ENCODE measurements at regions not wholly inside any gene's neighbourhood (a gene's known extent, or its start where the extent isn't known, plus 50 kb on each side); places are given as distances from the start of the nearest gene placed in this dataset.

- no peak overlapping the region for H3K4me3 ChIP-seq
- H3K9me3 ChIP-seq (replicated peaks), result no peaks in the 10 kb centered on the region; the same call in 1 of the 2 replicates
- H3K4me1 ChIP-seq, result no peaks in the 10 kb centered on the region
- H3K27me3 ChIP-seq, result no peaks in the 10 kb centered on the region
- H3K27ac ChIP-seq, result no peak overlapping the region
- H3K36me3 ChIP-seq, result no peaks in the 10 kb centered on the region
- DNase-seq, result peak in 1 of 2 experiments; percentile 31
These were observed 271.5 kb upstream of the COL8A1 start for GRCh38 chr3:99366663-99367429.

- no peaks in the 10 kb centered on the region for H3K36me3 ChIP-seq
- no peak for DNase-seq
These were observed 272.4 kb upstream of the COL8A1 start for GRCh38 chr3:99365979-99366378.

GRCh38 chr3:99365396-99365795 lies 273.0 kb upstream of the COL8A1 start:
- H3K4me1 ChIP-seq, result no peaks in the 10 kb centered on the region
- H3K27ac ChIP-seq, result no peak overlapping the region
- no peak overlapping the region for H3K4me3 ChIP-seq
- no peaks in the 10 kb centered on the region for H3K27me3 ChIP-seq
- no peaks in the 10 kb centered on the region for H3K36me3 ChIP-seq
- DNase-seq, result no peak
- H3K9me3 ChIP-seq (replicated peaks), result no peaks in the 10 kb centered on the region

More at GRCh38 chr3:99365979-99366378, 272.4 kb upstream of the COL8A1 start:
- Histone ChIP-seq H3K27ac (no peak overlapping the region), H3K4me3 (no peak overlapping the region), H3K9me3 (replicated peaks) (no peaks in the 10 kb centered on the region), H3K27me3 (no peaks in the 10 kb centered on the region), H3K4me1 (no peaks in the 10 kb centered on the region)

- Histone ChIP-seq H3K36me3 (no peaks in the 10 kb centered on the region), H3K27me3 (peaks cover 2% of the 10 kb centered on the region; the same call in 1 of the 2 replicates), H3K27ac (no peak overlapping the region), H3K4me3 (no peak overlapping the region), H3K9me3 (replicated peaks) (no peaks in the 10 kb centered on the region; the same call in 1 of the 2 replicates), H3K4me1 (no peaks in the 10 kb centered on the region)
- DNase-seq, result no peak
These were observed 281.3 kb upstream of the COL8A1 start for GRCh38 chr3:99357131-99357530.

DNA sequence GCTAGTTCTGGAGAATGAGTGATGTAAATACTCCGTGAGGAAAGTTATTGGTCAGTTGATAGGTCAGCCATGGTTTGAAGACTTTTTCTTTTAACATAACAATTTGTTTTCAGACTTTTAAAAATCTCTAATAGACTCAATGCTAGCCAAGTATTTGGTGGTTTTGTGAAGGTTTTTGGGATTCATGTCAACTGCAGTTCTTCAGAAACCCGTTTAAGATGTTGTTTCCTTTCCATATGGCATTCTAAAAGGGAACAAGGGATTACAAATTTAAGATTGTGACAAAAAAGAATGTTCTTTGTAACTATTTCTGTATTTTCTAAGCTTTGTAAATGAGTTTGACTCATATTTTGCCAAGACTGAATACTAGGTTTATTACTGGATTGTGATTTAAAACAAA lies 281.7 kb upstream of the COL8A1 start:
- no peak for DNase-seq
- H3K9me3 ChIP-seq (replicated peaks), result no peaks in the 10 kb centered on the region; the same call in 1 of the 2 replicates
- H3K4me1 ChIP-seq, result no peaks in the 10 kb centered on the region
- peaks cover 2% of the 10 kb centered on the region; the same call in 1 of the 2 replicates for H3K27me3 ChIP-seq
- no peak overlapping the region for H3K4me3 ChIP-seq
- no peak overlapping the region for H3K27ac ChIP-seq
- H3K36me3 ChIP-seq, result no peaks in the 10 kb centered on the region

DNA sequence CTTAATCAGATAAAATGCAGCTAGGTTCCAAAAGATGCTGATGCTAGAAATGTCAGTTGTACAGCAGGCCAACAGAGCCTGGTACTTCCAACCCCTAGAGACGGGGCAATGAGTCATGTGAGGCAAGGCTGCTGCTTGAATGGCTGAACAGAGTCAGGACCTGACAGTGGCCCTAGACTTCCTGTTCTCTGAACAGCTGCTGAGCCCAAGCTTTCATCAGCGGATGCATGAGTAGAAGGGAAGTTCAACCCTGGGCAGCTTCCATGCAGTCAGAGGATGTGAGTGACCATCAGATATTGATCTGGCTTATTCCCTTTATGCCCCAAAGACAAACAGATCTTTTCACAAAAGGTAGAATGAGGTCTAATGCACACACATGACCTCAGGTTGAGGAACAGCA lies 282.9 kb upstream of the COL8A1 start:
- Histone ChIP-seq H3K9me3 (replicated peaks) (no peaks in the 10 kb centered on the region; the same call in 1 of the 2 replicates), H3K36me3 (no peaks in the 10 kb centered on the region), H3K27ac (no peak overlapping the region), H3K27me3 (peaks cover 2% of the 10 kb centered on the region; the same call in 1 of the 2 replicates), H3K4me3 (no peak overlapping the region), H3K4me1 (no peaks in the 10 kb centered on the region)
- DNase-seq, result peak; percentile 36 to 43

DNA sequence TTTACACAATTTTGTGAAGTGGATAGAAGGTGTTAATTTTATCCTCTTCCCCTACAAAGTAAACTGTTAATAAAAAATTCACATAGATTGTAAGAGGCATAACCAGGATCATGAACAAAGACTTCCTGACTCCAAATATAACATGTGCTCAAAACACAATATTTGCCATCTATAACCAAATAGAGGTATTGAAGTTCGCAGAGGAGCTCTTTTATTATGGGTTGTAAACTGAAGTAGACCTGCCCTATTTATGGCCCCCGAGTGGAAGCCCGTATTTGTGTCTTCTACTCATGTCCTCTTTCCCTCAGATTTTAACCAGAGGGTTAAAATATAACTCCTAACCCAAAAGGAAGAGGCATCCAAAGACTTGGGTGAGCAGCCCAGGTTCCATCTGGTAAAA lies 285.6 kb upstream of the COL8A1 start:
- no peaks in the 10 kb centered on the region for H3K36me3 ChIP-seq
- H3K27ac ChIP-seq, result no peak overlapping the region
- no peak for DNase-seq
- no peaks in the 10 kb centered on the region for H3K4me1 ChIP-seq
- H3K9me3 ChIP-seq (replicated peaks), result no peaks in the 10 kb centered on the region; the same call in 1 of the 2 replicates
- no peak overlapping the region for H3K4me3 ChIP-seq
- peaks cover 2% of the 10 kb centered on the region; the same call in 1 of the 2 replicates for H3K27me3 ChIP-seq

- no peaks in the 10 kb centered on the region for H3K36me3 ChIP-seq
- no peak for DNase-seq
- H3K9me3 ChIP-seq (replicated peaks), result no peaks in the 10 kb centered on the region; the same call in 1 of the 2 replicates
- H3K27ac ChIP-seq, result no peak overlapping the region
- no peak overlapping the region for H3K4me3 ChIP-seq
- H3K4me1 ChIP-seq, result no peaks in the 10 kb centered on the region
- H3K27me3 ChIP-seq, result peaks cover 2% of the 10 kb centered on the region; the same call in 1 of the 2 replicates
These were observed 287.3 kb upstream of the COL8A1 start for GRCh38 chr3:99351122-99351521.

DNA sequence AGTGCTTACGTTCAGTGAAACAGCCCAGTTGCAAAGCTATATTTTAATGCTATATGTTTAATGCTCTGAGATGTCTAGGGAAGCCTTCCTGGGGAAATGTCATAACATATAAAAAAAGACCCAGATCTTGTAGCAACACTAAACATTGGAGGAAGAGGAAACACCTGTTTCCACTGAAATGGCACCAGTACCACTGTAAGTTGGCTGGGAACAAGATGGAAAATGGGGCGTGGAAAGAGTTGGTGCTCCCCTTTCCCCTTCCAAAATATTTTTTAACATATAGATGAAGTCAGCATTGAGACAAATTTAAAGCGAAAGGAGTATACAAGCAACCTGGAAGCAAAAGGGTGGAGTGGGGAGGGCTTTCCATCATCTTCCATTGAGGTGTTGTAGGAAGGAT lies 289.9 kb upstream of the COL8A1 start:
- H3K27me3 ChIP-seq, result peaks cover 2% of the 10 kb centered on the region; the same call in 1 of the 2 replicates
- no peak for DNase-seq
- H3K36me3 ChIP-seq, result no peaks in the 10 kb centered on the region
- no peak overlapping the region for H3K4me3 ChIP-seq
- H3K4me1 ChIP-seq, result no peaks in the 10 kb centered on the region
- H3K9me3 ChIP-seq (replicated peaks), result no peaks in the 10 kb centered on the region; the same call in 1 of the 2 replicates
- H3K27ac ChIP-seq, result no peak overlapping the region

DNA sequence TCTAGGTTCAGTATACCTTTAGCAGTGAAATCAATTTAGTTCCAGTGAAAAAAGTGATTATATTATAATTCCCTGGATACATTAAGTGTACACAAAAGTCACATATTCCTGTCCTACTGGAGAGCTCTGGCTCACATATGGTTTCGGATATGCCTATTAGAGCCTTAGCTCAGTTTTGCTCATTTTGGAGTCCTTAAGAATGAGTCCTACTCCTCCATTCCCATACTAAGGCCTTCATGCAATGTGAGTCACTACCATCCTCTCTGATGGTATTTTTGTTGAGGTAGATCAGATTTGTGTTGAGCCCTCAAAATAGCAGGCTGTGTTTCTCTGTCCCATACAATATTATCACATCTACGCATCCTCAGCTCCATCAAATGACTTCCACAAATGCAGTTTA lies 294.2 kb upstream of the COL8A1 start:
- H3K4me3 ChIP-seq, result no peak overlapping the region
- no peaks in the 10 kb centered on the region for H3K27me3 ChIP-seq
- H3K27ac ChIP-seq, result no peak overlapping the region
- H3K9me3 ChIP-seq (replicated peaks), result no peaks in the 10 kb centered on the region
- H3K36me3 ChIP-seq, result no peaks in the 10 kb centered on the region
- H3K4me1 ChIP-seq, result no peaks in the 10 kb centered on the region
- DNase-seq, result no peak

GRCh38 chr3:99342383-99342782 lies 296.0 kb upstream of the COL8A1 start:
- Histone ChIP-seq H3K36me3 (no peaks in the 10 kb centered on the region), H3K4me3 (no peak overlapping the region), H3K27me3 (no peaks in the 10 kb centered on the region), H3K9me3 (replicated peaks) (no peaks in the 10 kb centered on the region), H3K4me1 (no peaks in the 10 kb centered on the region), H3K27ac (no peak overlapping the region)
- DNase-seq, result no peak

DNA sequence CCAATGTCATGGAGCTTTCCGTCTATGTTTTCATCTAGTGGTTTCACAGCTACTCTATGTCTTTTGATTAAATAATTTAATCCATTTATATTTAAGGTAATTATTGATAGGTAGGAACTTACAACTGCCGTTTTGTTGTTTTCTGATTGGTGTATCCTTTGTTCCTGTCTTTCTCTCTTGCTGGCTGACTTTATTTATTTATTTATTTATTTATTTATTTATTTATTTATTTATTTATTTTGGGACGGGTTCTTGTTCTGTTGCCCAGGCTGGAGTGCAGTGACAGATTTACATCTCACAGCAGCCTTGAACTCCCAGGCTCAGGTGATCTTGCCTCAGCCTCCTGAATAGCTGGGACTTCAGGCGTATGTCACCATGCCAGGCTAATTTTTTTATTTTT lies 299.2 kb upstream of the COL8A1 start:
- Histone ChIP-seq H3K9me3 (replicated peaks) (no peaks in the 10 kb centered on the region), H3K27me3 (no peaks in the 10 kb centered on the region), H3K27ac (no peak overlapping the region), H3K36me3 (no peaks in the 10 kb centered on the region), H3K4me3 (no peak overlapping the region), H3K4me1 (no peaks in the 10 kb centered on the region)
- DNase-seq, result no peak

- peaks cover 2% of the 10 kb centered on the region; the same call in 1 of the 2 replicates for H3K4me1 ChIP-seq
- no peaks in the 10 kb centered on the region for H3K36me3 ChIP-seq
- no peak for DNase-seq
- H3K9me3 ChIP-seq (replicated peaks), result no peaks in the 10 kb centered on the region
- H3K27me3 ChIP-seq, result no peaks in the 10 kb centered on the region
- no peak overlapping the region for H3K4me3 ChIP-seq
- H3K27ac ChIP-seq, result no peak overlapping the region
These were observed 305.7 kb upstream of the COL8A1 start for GRCh38 chr3:99332718-99333117.

DNA sequence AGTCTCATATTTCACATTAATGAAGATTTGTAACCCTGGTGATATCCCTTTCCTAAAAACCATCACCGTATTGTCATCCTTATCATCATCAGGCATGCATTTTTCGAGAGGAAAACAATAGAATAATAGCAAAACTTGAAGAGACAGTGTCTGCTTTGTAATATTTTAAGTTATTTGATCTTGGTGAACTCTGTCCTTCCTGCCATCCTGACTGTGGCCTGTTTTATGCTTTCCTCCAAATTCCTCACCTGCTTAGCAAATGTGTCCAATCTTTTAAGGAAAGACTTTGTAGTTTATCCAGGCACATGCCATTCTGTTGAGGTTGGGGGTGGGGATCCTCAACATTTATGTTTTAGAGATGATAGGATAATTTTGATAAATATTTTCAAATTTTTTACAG lies 306.1 kb upstream of the COL8A1 start:
- no peak for DNase-seq
- no peak overlapping the region for H3K4me3 ChIP-seq
- no peak overlapping the region for H3K27ac ChIP-seq

DNA sequence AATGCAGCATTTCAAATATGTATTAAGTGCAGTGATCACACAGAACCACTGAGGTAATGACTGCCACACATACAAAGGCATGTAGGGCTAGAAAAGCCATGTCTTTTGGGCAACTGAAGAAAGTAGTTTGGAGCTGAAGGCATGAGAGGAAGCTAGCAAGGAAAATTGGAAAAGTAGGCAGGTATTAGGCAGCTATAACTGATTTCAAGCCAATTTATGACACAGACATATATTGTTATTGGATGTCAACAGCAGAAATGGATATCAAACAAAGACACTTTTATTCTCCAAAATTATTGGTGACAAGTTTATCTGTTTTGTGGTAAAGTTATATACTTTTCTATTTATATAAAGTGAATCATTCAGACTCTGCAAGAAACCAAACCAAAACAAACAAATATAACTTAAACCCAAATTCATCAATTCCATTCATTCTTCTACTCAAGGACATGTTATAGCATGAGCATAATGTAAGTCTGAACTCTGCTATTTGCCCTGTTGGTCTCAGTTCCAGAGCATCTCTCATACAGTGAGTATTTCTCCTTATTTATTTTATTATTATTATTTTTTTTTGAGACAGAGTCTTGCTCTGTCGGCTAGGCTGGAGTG lies 307.4 kb upstream of the COL8A1 start:
- no peaks in the 10 kb centered on the region for H3K27me3 ChIP-seq
- no peak for DNase-seq
- peaks cover 2% of the 10 kb centered on the region; the same call in 1 of the 2 replicates for H3K4me1 ChIP-seq
- no peaks in the 10 kb centered on the region for H3K36me3 ChIP-seq
- H3K27ac ChIP-seq, result no peak overlapping the region
- no peaks in the 10 kb centered on the region for H3K9me3 ChIP-seq (replicated peaks)
- no peak overlapping the region for H3K4me3 ChIP-seq

More for the DNA sequence above, 306.1 kb upstream of the COL8A1 start:
- no peaks in the 10 kb centered on the region for H3K9me3 ChIP-seq (replicated peaks)
- no peaks in the 10 kb centered on the region for H3K36me3 ChIP-seq
- peaks cover 2% of the 10 kb centered on the region; the same call in 1 of the 2 replicates for H3K4me1 ChIP-seq
- H3K27me3 ChIP-seq, result no peaks in the 10 kb centered on the region

Data from SJCRH30 (cell line).